NCI-H2081 (cell line): ENCODE measurements at regions not wholly inside any gene's neighbourhood (a gene's known extent, or its start where the extent isn't known, plus 50 kb on each side); places are given as distances from the start of the nearest gene placed in this dataset.
"Not testable (repeated sequence)": the region's sequence is repeated elsewhere in the genome, so short reads cannot be mapped to it uniquely, and the experiment has no call there.

Experiments
- DNase-seq, 2 experiments: peaks; one replicate each; lab custom pipeline; 2025; lab: John Stamatoyannopoulos, UW

- DNase-seq, result no peak
These were observed 977.2 kb upstream of the USP15 start for GRCh38 chr12:61282790-61283575.

- no peak for DNase-seq
These were observed 969.7 kb upstream of the USP15 start for GRCh38 chr12:61290473-61290872.

GRCh38 chr12:61291647-61292046 lies 968.6 kb upstream of the USP15 start:
- no peak for DNase-seq

GRCh38 chr12:61294011-61294410 lies 966.2 kb upstream of the USP15 start:
- not testable (repeated sequence) for DNase-seq

GRCh38 chr12:61301817-61302216 lies 958.4 kb upstream of the USP15 start:
- DNase-seq, result no peak

GRCh38 chr12:61302282-61302681 lies 957.9 kb upstream of the USP15 start:
- DNase-seq, result no peak

- no peak for DNase-seq
These were observed 952.0 kb upstream of the USP15 start for GRCh38 chr12:61308220-61308619.

- DNase-seq, result no peak
These were observed 948.8 kb upstream of the USP15 start for GRCh38 chr12:61311413-61311812.

- DNase-seq, result no peak
These were observed 911.3 kb upstream of the USP15 start for GRCh38 chr12:61348871-61349270.

- DNase-seq, result no peak
These were observed 905.1 kb upstream of the USP15 start for GRCh38 chr12:61355105-61355504.

GRCh38 chr12:61356485-61356884 lies 903.7 kb upstream of the USP15 start:
- DNase-seq, result no peak

GRCh38 chr12:61357496-61357895 lies 902.7 kb upstream of the USP15 start:
- DNase-seq, result no peak

GRCh38 chr12:61362037-61362436 lies 898.2 kb upstream of the USP15 start:
- DNase-seq, result no peak

- DNase-seq, result no peak
These were observed 895.2 kb upstream of the USP15 start for GRCh38 chr12:61365001-61365400.

GRCh38 chr12:61367281-61367785 lies 892.9 kb upstream of the USP15 start:
- no peak for DNase-seq

GRCh38 chr12:61369241-61369910 lies 890.8 kb upstream of the USP15 start:
- no peak for DNase-seq

- DNase-seq, result no peak
These were observed 875.7 kb upstream of the USP15 start for GRCh38 chr12:61384511-61384910.

GRCh38 chr12:61385771-61386170 lies 874.4 kb upstream of the USP15 start:
- DNase-seq, result no peak

- DNase-seq, result no peak
These were observed 862.5 kb upstream of the USP15 start for GRCh38 chr12:61397668-61398067.

GRCh38 chr12:61412201-61412600 lies 848.0 kb upstream of the USP15 start:
- DNase-seq, result no peak

GRCh38 chr12:61414470-61414869 lies 845.7 kb upstream of the USP15 start:
- no peak for DNase-seq

- DNase-seq, result no peak
These were observed 837.4 kb upstream of the USP15 start for GRCh38 chr12:61422786-61423185.

- no peak for DNase-seq
These were observed 808.1 kb upstream of the USP15 start for GRCh38 chr12:61452076-61452475.
